Stimulated activated CD4-positive, alpha-beta T cell treated with anti-CD3 and anti-CD28 coated beads, Interleukin-15, amount 100 ng/mL, for 24 hours (primary cell): ENCODE measurements at regions not wholly inside any gene's neighbourhood (a gene's known extent, or its start where the extent isn't known, plus 50 kb on each side); places are given as distances from the start of the nearest gene placed in this dataset.
"Not testable (repeated sequence)": the region's sequence is repeated elsewhere in the genome, so short reads cannot be mapped to it uniquely, and the experiment has no call there.

Experiments used
- DNase-seq: peaks from one replicate; pipeline ENCODE4 v3.0.0-alpha.2; 2020

- no peak for DNase-seq
Measured at GRCh38 chr4:125518281-125518680, 203.5 kb downstream of the FAT4 start.

- no peak for DNase-seq
Measured at GRCh38 chr4:125519371-125520146, 204.8 kb downstream of the FAT4 start.

- no peak for DNase-seq
Measured at GRCh38 chr4:125520258-125520990, 205.7 kb downstream of the FAT4 start.

DNA sequence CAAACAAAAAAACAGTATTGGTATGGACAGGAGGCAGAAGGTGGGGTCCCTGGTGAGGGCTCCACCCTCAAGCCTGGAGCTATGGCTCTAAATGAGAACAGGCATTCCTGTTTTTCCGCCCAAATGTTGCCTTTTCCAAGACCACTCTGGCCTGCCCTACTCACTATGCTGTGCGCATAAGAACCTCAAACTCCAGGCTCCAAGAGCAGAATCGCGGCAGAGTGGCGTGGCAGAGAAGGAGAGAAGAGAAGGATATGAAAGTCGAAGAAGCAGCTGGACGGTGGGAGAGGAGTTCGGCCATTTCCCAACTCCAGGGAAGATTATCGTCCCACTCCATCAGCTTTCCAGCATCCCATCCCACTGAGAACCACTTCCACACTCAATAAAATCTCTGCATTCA is 207.8 kb downstream of the FAT4 start:
- DNase-seq = no peak

GRCh38 chr4:125522992-125523391 is 208.2 kb downstream of the FAT4 start:
- DNase-seq = no peak

- no peak for DNase-seq
Measured at GRCh38 chr4:125526420-125526819, 211.7 kb downstream of the FAT4 start.

DNA sequence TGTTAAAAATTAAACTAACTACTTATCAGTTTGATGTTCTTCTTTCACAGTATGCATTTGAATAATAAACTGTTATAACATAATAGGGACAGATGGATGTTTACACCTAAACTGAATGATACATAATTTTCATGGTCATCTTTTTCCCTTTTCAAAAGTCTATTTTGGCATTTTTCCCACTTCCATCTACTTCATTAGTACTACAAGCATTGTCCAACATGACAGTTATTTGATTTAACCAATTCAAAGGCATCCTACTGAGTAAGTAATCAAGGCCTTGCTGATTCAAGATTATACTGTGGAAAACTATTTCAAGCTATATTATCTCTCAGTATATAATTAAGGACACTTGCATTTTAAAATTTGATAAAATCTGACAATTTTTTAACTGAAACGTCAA is 212.9 kb downstream of the FAT4 start:
- DNase-seq = no peak

GRCh38 chr4:125529071-125529470 is 214.3 kb downstream of the FAT4 start:
- DNase-seq = no peak

GRCh38 chr4:125538670-125539069 is 223.9 kb downstream of the FAT4 start:
- DNase-seq = no peak

DNA sequence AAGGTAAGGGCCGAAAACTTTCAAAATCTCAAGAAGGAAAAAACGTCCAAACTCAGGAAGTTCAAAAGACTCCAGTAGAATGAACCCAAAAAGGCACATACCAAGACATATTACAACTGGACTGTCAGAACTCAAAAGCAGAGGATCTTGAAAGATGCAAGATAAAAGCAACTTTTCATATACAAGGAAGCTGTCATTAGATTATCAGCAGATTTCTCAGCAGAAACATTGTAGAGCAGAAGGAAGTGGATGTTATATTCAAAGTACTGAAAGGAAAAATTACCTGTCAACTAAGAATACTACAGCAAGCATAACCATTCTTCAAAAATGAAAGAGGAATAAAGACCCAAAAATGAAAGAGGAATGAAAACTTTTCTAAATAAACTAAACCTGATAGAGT is 224.9 kb downstream of the FAT4 start:
- no peak for DNase-seq

DNA sequence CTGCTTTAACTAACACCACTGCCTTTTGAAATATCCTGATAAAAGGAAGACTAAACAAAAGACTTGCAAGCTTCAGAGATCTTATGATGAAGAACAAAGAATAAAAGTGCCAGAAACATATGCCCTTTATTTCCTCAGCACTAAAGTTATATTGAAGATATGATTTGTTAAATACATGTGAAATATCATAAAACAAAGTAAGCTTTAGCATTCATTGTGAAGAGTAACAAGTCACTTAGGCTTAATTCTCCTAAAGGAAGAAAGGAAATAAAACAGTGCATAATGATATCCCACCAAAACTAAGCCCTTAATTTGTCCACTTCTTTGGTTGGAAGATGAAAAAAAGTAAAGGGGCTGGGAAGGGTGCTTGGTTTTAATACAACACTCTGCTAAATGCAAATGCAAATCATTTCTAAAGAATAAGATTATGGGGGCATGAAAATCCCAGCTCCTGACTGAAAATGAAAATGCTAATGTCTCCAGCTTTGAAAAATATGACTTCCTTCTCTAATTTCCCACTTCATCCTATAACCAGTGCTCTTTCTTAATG is 227.2 kb downstream of the FAT4 start:
- DNase-seq = no peak

- DNase-seq = no peak
Measured at GRCh38 chr4:125546272-125546671, 231.5 kb downstream of the FAT4 start.

DNA sequence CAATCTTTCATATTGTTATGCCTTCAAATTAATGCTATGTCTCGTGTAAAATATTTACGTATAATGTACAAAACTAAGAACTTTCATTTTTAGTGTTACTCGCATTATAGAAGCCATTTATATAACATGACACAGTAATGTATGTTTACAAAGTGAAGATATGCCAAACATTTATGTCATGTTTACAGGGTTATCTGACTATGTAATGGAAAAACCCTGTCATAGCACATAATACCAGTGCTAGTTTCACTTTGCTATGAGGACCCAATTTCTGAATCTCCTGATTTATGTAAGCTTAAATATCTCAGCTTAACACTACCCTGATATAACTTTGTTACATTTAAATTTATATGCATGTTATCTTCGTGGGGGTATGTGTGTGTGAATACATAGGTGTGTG is 233.1 kb downstream of the FAT4 start:
- no peak for DNase-seq

GRCh38 chr4:125550769-125551168 is 236.0 kb downstream of the FAT4 start:
- DNase-seq = no peak

DNA sequence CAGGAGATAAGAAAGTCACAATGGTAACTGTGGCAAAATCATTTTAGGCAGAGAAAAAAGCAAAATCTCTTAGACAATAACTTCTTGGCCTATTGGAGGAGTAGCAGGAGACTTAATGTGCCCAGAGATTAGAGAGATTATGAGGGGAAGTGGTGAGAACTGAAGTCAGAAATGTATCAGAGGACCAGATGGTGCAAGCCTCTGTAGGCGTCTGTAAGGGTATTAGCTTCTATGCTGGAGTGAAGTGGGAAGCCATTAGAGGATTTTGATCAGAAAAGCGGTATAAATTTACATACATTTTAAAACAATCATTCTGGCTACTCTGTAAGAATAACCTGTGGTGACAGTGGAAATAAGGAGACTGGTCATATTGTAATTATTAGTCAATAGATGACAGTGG is 236.7 kb downstream of the FAT4 start:
- no peak for DNase-seq

- no peak for DNase-seq
Measured at GRCh38 chr4:125551967-125552366, 237.2 kb downstream of the FAT4 start.

GRCh38 chr4:125572601-125573000 is 257.8 kb downstream of the FAT4 start:
- DNase-seq = no peak

GRCh38 chr4:125573368-125573767 is 258.6 kb downstream of the FAT4 start:
- DNase-seq = no peak

DNA sequence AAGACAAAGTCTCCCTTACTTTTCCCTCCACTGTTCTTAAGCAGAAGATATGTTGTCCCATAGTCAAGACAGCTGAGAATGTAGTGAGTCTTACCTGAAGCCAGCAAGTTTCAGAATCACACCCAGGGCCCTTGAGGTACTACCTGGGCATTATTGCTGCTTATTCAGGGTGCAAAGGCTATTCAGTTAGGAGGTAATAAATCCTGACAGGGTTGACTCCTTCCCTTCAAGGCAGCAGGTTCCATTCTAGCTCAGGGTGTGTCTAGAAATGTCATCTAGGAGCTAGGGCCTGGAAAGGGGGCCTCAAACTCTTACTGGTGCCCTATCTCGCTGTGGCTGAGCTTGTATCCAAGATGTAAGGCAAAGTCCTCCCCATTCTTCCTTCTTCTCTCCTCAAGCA is 259.0 kb downstream of the FAT4 start:
- DNase-seq = no peak

DNA sequence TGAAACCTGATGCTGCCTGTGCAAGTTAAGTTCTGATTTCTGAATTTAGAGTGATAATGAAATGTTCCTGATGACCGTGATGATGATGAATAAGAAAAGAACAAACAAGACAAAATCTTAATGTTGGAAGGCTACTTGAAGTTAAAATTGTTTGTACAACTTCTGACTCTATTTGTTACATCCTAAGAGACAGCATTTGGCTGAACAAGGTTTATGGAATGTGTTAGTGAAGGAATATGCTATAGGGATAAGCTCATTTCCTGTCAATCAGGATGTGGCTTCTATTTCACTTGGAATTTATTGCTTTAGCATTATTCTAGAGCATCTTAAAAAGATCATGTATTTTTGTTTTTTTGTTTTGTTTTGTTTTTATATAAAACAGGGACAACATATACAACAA is 267.5 kb downstream of the FAT4 start:
- DNase-seq = no peak

GRCh38 chr4:125590158-125590557 is 275.4 kb downstream of the FAT4 start:
- DNase-seq = no peak

DNA sequence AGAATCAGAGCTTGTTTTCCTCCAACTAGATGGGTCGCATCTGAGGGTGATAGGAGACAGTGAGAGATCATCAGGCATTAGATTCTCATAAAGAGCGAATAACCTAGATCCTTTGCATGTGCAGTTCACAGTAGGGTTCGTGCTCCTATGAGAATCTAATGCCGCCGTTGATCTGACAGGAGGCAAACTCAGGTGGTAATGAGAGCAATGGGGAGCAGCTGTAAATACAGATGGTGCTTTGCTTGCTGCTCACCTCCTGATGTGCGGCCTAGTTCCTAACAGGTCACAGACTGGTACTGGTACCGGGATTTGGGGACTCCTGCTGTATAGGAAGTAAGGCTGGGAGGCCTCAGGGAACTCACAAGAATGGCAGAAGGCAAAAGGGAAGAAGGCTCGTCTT is 276.5 kb downstream of the FAT4 start:
- DNase-seq = no peak

GRCh38 chr4:125594056-125594602 is 279.4 kb downstream of the FAT4 start:
- no peak for DNase-seq

DNA sequence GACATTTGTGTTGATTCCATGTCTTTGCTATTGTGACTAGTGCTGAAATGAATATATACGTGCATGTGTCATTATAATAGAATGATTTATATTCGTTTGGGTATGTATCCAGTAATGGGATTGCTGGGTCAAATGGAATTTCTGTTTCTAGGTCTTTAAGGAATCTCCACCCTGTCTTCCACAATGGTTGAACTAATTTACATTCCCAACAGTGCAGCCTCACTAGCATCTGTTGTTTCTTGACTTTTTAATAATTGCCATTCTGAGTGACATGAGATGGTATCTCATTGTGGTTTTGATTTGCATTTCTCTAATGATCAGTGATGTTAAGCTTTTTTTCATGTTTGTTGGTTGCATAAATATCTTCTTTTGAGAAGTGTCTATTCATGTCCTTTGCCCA is 291.2 kb downstream of the FAT4 start:
- not testable (repeated sequence) for DNase-seq
